ENCODE measurements at regions not wholly inside any gene's neighbourhood (a gene's known extent, or its start where the extent isn't known, plus 50 kb on each side); places are given as distances from the start of the nearest gene placed in this dataset.
"Not testable (repeated sequence)": the region's sequence is repeated elsewhere in the genome, so short reads cannot be mapped to it uniquely, and the experiment has no call there.

- not testable (repeated sequence) for DNase-seq (ENCODE audit: low read depth in 2 of 3, low spot score in 2 of 3)
Observed at GRCh38 chr16:33992513-33993177, 533.2 kb downstream of the TP53TG3F start.

GRCh38 chr16:33994207-33994606, 534.8 kb downstream of the TP53TG3F start:
- not testable (repeated sequence) for DNase-seq (ENCODE audit: low read depth in 2 of 3, low spot score in 2 of 3)

GRCh38 chr16:33995821-33996372, 536.5 kb downstream of the TP53TG3F start:
- DNase-seq (ENCODE audit: low read depth in 2 of 3, low spot score in 2 of 3): not testable (repeated sequence)

- DNase-seq (ENCODE audit: low read depth in 2 of 3, low spot score in 2 of 3): not testable (repeated sequence)
Observed at GRCh38 chr16:34001184-34001583, 541.8 kb downstream of the TP53TG3F start.

GRCh38 chr16:34001961-34002360, 542.5 kb downstream of the TP53TG3F start:
- not testable (repeated sequence) for DNase-seq (ENCODE audit: low read depth in 2 of 3, low spot score in 2 of 3)

GRCh38 chr16:34014841-34015820, 555.7 kb downstream of the TP53TG3F start:
- not testable (repeated sequence) for DNase-seq (ENCODE audit: low read depth in 2 of 3, low spot score in 2 of 3)

GRCh38 chr16:34018277-34018676, 558.9 kb downstream of the TP53TG3F start:
- not testable (repeated sequence) for DNase-seq (ENCODE audit: low read depth in 2 of 3, low spot score in 2 of 3)

GRCh38 chr16:34050787-34051320, 591.4 kb downstream of the TP53TG3F start:
- DNase-seq (ENCODE audit: low read depth in 2 of 3, low spot score in 2 of 3): no peak

- no peak for DNase-seq (ENCODE audit: low read depth in 2 of 3, low spot score in 2 of 3)
Observed at GRCh38 chr16:34054137-34054536, 594.7 kb downstream of the TP53TG3F start.

- DNase-seq (ENCODE audit: low read depth in 2 of 3, low spot score in 2 of 3): no peak
Observed at GRCh38 chr16:34054969-34055368, 595.6 kb downstream of the TP53TG3F start.

GRCh38 chr16:34062620-34063253, 603.3 kb downstream of the TP53TG3F start:
- DNase-seq (ENCODE audit: low read depth in 2 of 3, low spot score in 2 of 3): not testable (repeated sequence)

- not testable (repeated sequence) for DNase-seq (ENCODE audit: low read depth in 2 of 3, low spot score in 2 of 3)
Observed at GRCh38 chr16:34063498-34064157, 604.2 kb downstream of the TP53TG3F start.

GRCh38 chr16:34064602-34065001, 605.2 kb downstream of the TP53TG3F start:
- not testable (repeated sequence) for DNase-seq (ENCODE audit: low read depth in 2 of 3, low spot score in 2 of 3)

- not testable (repeated sequence) for DNase-seq (ENCODE audit: low read depth in 2 of 3, low spot score in 2 of 3)
Observed at GRCh38 chr16:34069731-34070130, 610.3 kb downstream of the TP53TG3F start.

- DNase-seq (ENCODE audit: low read depth in 2 of 3, low spot score in 2 of 3): peak in 1 of 3 donors; percentile 0
Observed at GRCh38 chr16:34078691-34079090, 619.3 kb downstream of the TP53TG3F start.

- not testable (repeated sequence) for DNase-seq (ENCODE audit: low read depth in 2 of 3, low spot score in 2 of 3)
Observed at GRCh38 chr16:34085038-34085437, 625.6 kb downstream of the TP53TG3F start.

- not testable (repeated sequence) for DNase-seq (ENCODE audit: low read depth in 2 of 3, low spot score in 2 of 3)
Observed at GRCh38 chr16:34095006-34095405, 635.6 kb downstream of the TP53TG3F start.

GRCh38 chr16:34096911-34097310, 637.5 kb downstream of the TP53TG3F start:
- not testable (repeated sequence) for DNase-seq (ENCODE audit: low read depth in 2 of 3, low spot score in 2 of 3)

- DNase-seq (ENCODE audit: low read depth in 2 of 3, low spot score in 2 of 3): not testable (repeated sequence)
Observed at GRCh38 chr16:34097326-34097725, 637.9 kb downstream of the TP53TG3F start.

GRCh38 chr16:34098033-34098432, 638.6 kb downstream of the TP53TG3F start:
- DNase-seq (ENCODE audit: low read depth in 2 of 3, low spot score in 2 of 3): not testable (repeated sequence)

Measured in hematopoietic multipotent progenitor cell (in vitro differentiated cells).